ENCODE measurements at regions not wholly inside any gene's neighbourhood (a gene's known extent, or its start where the extent isn't known, plus 50 kb on each side); places are given as distances from the start of the nearest gene placed in this dataset.

DNA sequence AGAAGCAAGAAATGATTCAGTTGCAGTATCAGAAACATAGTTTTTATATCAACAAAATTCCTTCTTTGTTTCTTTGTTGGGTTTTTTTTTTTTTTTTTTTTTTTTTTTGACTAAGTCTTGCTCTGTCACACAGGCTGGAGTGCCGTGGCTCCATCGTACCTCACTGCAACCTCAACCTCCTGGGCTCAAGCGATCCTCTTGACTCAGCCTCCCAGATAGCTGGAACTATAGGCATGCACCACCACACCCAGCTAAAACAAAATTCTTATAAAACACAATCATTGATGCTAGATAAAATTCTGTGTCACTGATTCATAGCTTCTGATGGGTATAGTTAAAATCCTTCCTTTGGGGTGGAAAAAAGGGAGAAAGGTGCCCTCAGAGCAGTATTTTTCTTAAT, 110.3 kb upstream of the TNFAIP3 start:
- no peak for DNase-seq (ENCODE audit: low read depth in 2 of 2)

DNA sequence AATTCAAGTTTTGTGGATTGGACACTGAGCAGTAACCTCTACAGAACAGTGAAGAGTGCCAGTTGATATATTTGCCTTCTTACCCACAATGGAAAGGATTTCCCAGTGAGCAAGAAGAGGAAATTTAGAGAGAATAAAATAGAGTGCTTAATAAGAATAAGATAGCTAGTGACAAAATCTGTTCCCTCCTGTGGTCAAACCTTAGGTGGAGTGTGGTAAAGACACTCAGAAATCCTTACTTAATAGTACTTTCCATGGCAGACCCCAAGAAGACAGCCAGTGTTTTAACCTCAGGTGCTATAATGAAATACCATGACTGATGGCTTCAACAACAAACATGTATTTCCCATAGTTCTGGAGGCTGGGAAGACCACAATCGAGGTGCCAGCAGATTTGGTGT, 108.4 kb upstream of the TNFAIP3 start:
- no peak for DNase-seq (ENCODE audit: low read depth in 2 of 2)

DNA sequence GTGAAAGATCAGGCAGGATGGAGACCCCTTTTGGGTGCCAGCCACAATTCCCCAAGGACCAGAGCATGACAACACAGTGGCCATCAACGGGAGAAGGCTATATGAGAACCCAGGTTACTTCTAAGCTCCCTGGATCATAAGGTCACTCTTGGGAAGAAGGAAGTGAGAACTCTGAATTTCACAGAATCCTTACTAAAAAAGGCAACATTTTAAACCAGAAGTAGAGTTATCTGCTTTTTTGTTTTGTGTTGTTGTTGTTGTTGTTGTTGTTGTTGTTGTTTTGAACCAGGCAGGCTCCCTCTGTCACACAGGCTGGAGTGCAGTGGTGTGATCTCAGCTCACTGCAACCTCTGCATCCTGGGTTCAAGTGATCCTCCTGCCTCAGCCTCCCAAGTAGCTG, 107.4 kb upstream of the TNFAIP3 start:
- DNase-seq (ENCODE audit: low read depth in 2 of 2): no peak

DNA sequence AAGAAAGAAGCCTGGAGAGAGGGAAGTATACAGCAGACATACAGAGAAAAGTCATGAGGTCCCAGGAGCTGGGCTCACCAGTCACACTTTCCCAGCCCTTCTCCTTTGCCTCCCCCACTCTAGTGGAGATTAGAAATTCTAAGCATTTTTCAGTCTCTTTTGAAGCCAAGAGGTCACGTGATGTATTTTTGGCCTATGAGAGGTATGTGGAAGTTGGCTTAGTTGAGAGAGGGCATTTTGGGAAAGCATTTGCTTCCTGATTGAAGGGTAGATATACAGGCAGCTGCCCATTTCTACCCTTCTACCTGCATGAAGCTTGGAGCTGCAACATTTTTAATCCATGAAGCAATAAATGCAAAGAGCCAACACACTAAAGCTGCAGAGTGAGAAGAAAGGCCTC, 106.0 kb upstream of the TNFAIP3 start:
- no peak for DNase-seq (ENCODE audit: low read depth in 2 of 2)

DNA sequence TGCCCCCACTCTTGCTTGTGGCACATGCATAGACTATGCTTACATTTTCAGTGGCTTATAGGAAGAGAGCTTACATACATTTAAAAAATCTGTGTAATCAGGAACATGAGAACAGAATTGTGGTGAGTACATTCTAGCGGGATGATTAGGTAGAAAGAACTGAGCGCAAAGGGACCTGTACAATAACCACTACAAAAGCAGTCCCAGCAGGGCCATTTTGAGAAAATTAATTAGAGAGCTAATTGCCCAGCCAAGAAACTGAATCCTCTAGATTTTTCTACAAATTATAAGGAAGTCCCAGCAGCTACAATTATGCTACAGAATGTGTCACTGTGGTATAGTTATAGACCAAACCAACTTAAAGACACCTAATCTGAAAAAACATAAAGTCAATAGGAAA, 105.6 kb upstream of the TNFAIP3 start:
- no peak for DNase-seq (ENCODE audit: low read depth in 2 of 2)

DNA sequence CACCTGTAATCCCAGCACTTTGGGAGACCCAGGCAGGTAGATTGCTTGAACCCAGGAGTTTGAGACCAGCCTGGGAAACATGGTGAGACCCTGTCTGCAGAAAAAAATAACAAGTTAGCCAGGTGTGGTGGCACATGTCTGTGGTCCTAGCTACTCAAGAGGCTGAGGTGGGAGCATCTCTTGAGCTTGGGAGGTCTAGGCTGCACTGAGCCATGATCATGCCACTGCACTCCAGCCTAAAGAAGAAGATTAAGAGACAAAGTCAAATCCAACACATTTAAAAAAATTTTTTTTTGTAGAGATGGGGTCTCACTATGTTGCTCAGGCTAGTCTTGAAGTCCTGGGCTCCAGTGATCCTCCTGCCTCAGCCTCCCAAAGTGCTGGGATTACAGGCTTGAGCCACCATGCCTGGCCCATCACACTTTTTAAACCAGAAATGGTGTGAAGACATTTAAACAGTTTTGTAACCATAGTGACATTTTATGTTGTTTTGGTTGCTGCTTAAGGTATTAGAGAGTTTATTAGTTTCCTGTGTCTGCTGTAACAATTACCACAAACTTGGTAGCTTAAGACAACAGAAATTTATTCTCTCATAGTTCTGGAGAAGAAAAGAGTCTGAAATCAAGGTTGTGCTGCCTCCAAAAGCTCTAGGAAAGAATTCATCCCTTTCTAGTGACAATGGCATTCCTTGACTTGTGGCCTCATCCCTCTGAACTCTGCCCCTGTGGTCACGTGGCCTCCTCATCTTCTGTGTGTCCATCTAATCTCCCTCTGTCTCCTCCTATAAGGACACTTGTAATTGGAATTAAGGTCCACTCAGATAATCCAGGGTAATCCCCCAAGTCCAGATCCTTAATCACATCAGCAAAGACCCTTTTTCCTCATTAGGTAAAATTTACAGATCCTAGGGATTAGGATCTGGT, 104.6 kb upstream of the TNFAIP3 start:
- DNase-seq (ENCODE audit: low read depth in 2 of 2): no peak

DNA sequence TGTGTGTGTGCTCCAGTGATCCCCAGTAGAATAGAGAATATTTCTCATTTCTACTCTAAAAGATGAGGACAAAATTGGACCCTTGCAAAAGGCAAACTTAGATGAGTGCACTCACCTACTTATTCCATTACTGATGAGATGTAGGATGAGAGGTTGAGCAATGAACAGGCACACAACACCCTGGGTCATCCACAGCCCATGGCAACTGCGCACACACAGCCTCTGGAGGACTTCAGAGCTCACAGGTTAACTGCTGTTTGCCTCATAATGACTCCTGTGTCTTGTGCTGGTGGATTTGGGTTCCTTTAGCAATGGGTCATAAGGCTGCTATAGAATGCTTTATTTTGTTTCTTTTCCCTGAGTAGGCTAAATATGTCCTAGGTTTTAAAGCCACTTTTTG, 103.6 kb upstream of the TNFAIP3 start:
- no peak for DNase-seq (ENCODE audit: low read depth in 2 of 2)

DNA sequence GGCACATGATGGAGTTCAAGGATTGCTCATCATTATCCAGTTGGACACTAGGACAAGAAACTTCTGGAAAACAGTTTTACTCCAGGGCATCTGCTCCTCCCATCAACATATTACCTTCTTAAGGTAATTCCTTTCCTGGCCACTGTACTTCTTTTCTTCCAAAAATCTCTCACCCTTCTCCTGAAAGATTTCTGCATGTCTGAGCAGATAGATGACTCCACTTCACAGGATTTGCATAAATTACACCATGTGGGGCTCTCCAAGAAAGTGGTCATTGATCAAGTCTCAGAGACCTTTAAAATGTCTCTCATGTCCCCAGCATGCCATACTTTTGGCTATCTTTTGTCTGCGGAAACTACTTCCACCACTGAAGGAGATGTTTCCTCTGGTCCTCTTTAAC, 103.2 kb upstream of the TNFAIP3 start:
- DNase-seq (ENCODE audit: low read depth in 2 of 2): no peak

DNA sequence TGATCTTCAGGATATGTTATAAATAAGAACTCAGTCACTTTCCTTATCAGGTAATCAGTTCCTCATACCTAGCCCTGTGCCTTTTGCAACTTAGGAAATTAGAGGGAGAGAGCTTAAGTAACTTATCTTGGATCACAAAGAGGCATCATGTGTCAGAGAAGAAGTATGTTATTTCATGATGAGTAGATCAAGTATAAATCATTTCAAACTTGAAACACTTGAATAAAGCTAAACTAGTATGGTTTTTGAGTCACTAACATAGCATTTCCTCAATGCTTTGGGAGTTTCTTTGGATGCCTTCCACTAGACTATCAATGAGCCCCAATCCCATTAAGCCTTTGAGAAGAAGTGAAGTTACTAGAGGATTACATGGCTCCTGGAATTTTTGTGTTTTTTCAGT, 102.6 kb upstream of the TNFAIP3 start:
- peak in 1 of 2 donors; percentile 28 for DNase-seq (ENCODE audit: low read depth in 2 of 2)

DNA sequence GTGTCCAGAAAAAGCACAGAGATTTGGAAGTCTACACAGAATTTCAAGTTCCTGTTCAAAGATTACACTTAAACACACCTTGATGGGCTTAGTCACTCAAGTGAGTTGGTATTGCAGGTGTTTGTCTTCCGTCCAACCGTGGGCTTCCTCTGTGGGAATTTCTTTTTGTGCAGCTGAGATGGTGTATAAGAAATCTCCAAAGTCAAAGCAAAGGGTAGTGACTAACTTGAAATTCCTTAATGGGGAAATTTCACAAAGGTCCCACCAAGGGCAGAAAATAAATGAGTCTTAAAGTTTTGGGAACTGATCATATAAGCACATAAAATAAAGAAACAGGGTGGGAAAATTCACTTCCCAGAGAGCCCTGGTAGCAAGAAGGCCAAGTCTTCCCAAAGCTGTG, 102.0 kb upstream of the TNFAIP3 start:
- no peak for DNase-seq (ENCODE audit: low read depth in 2 of 2)

DNA sequence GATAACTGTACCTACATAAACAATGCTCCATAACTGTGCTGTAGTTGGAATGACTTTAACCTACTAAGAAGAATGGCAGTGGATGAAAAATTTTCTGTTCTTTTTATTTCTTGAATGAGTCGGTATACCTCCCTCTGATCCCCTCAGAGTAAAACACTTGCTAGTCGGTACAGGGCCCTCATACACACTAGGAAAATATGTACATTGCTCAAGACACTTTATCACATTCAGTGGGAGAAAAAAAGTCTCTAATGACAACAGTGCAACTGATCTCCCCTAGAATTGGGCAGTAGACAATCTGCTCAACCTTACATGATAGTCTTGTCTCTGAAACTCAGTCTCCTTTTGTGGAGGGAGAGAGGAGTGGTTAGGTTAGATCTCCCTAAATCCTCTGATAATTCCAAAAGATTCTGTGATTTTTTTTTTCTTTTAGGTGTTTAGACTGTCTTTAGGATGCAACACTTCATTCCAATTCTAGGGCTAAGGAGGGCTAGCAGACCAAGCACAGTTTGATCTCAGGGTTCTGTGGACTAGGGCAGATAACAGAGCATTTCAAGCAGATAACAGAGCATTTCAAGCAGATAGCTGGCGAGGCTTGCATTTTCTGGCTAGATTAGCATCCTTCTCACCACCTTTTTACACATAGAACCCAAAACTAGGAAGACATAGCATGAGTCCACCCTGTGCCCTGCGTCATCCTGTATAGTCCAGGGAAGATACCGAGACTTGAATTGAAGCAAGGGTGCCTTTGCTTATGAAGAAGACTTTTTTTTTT, 100.3 kb upstream of the TNFAIP3 start:
- no peak for DNase-seq (ENCODE audit: low read depth in 2 of 2)

DNA sequence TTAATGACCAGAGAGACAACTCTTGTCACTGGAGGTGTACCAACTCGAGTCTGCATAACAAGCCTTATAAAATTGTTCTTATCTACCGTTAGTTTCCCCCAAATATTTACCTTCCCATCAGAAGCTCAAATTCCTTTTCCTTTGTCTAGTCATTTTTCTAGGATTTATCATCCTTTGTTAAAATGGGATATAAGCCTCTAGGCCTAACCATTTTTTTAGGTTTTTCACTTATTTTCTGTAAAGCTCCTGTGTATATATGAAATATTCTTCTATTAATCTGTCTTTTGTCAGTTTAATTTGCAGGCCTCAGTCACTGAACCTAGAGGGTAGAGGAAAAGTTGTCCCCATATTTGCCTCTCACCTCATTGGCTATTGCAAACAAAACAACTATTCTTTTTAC, 99.6 kb upstream of the TNFAIP3 start:
- DNase-seq (ENCODE audit: low read depth in 2 of 2): no peak

DNA sequence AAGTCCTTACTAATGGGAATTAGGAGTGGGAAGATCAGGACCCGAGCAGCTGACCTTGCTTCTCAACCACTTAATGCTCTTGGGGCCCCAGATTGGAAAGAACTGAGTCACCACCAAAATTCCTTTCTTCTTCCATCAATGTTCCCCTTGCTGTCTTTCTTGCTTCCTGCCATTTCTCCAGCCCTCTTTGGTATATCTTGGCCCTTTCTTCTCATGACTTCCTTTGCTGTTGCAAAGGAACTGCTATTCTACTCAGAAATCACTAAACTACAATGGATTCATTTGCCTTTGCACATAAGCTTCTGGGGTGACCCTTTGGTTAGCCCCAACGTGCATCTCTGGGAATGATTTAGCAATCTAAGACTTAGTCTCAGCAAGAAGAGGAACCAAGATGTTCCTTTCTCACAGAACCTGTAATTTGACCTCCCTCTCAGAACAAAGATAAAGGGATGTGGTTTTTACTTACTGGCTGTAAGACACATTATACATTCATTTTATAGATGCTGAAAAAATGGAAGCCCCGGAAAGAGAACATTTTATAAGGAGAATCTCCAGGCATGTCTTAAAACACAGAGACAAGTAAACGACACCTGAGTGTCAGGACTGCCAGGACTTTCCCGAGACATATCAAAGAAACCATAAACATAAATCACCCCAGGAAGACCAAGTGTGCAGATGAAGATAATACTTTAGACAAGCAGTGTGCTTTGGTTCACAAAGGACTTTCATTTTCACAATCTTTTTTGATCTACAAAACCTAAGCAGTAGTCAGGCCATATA, 99.0 kb upstream of the TNFAIP3 start:
- peak in 1 of 2 donors; percentile 11 for DNase-seq (ENCODE audit: low read depth in 2 of 2)

DNA sequence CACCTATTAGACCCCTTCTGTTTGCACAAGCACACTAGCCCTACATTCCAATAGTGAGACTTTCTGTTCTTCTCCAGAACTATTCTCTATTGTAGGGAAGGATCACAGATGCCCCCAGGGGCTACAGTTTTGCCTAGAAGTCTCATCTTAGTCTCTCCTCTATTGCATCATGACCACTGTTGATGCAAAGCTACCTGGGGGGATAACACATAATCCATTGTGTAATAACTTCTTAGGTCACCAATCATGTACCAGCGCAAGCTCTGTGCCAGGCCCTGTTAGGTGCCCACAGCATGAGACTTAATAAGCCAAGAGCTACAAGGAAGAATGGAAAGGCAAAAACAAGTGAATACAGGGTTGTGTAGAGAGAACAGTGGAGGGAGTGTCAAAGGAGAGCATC, 98.1 kb upstream of the TNFAIP3 start:
- DNase-seq (ENCODE audit: low read depth in 2 of 2): no peak

DNA sequence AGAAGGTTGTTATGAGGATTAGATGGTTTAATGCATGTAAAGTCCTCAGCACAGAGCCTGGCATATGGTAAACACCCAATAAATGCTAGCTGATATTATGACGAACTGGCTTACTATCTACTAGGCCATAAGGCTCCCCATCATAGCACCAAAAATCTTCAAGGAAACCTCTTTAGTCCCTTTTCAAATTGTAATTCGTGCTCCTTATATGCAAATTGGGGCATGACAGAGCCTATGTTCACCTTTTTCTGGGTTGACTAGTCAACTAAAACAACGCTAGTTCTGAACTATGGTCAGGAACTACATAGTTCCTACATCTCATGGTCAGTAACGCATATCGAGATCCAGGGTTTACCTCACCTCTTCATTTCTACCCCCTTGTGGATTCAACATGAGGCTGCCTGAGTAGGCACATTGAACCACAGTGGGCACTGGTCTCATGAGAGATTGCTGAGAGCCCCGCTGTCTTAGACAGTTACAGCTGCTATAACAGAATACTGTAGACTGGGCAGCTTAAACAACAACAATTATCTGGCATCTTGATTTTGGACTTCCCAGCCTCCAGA, 97.2 kb upstream of the TNFAIP3 start:
- no peak for DNase-seq (ENCODE audit: low read depth in 2 of 2)

DNA sequence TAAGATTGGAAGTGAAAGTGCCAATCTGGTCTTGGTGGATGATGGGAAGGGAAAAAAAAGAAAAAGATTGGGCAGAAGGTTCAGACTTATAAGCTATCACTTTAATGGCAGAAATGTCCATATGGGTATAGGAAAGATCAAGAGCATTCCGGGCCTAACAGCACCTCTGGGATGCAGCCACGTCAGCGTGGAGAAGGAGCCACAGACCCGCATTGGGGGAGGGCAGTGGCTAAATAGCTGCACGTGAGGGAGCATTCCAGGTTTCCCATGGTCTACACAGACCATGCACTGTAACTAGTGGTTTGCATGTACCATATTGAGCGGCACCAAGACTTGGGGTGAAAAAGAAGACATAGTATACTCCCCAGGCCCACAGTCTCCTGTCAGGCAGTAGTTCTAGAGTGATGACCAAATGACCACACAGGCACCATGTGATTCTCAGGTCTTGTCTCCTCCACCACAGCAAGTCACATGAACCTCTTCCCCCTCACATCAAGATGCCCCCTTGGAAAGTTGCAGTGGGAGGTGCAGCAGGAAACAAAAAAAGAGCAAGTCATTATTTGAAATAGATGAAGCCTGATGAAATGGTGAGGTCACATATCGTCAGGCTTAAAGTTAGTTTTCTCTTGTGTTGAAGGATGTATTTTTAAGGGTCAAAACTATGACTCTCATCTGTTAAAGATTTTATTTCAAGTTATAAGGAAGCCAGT, 94.4 kb upstream of the TNFAIP3 start:
- DNase-seq (ENCODE audit: low read depth in 2 of 2): no peak

DNA sequence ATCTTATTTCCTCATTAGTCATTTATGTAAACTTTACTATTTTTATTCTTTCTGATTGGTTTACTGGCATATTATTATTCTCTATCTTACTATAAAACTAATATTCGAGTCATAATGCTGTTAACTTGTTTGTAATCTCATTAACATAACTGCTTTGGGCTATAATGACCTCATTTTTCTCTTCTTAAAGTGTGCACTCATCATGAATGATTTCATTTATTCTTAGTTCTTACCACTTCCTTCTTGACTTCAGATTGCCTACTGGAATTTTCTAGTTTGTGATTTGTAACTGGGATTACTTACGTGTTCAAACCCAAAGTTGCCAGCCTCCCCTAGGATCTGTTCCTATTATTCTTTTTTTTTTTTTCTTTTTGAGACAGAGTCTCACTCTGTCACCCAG, 91.8 kb upstream of the TNFAIP3 start:
- no peak for DNase-seq (ENCODE audit: low read depth in 2 of 2)

DNA sequence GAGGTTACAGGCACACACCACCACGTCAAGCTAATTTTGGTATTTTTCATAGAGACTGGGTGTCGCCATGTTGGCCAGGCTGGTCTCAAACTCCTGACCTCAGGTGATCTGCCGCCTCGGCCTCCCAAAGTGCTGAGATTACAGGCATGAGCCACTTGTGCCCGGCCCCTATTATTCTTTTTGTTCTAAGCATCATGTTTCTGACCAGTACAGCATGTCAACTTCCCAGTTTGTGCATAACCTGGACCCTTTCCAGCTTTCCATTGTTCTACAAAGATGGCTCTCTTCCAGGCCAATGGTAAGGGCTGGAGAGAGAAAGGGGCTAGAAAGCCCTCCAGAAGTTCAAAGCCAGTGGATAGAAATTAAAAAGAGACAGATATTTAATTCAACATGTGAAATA, 91.3 kb upstream of the TNFAIP3 start:
- DNase-seq (ENCODE audit: low read depth in 2 of 2): peak; percentile 91 to 97

DNA sequence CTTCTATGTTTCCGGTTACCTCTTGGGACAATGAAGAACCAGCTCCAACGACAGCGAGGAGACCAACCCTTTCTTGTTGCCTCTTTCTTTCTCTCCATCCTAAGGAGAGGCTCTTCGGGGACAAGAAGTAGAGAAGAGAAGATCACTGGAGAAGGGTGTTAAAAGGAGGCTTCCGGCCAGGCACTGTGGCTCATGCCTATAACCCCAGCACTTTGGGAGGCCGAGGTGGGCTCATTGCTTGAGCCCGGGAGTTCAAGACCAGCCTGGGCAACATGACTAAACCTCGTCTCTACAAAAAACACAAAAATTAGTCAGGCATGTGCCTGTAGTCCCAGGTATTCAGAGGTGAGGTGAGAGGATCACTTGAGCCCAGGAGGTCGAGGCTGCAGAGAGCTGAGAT, 90.8 kb upstream of the TNFAIP3 start:
- no peak for DNase-seq (ENCODE audit: low read depth in 2 of 2)

DNA sequence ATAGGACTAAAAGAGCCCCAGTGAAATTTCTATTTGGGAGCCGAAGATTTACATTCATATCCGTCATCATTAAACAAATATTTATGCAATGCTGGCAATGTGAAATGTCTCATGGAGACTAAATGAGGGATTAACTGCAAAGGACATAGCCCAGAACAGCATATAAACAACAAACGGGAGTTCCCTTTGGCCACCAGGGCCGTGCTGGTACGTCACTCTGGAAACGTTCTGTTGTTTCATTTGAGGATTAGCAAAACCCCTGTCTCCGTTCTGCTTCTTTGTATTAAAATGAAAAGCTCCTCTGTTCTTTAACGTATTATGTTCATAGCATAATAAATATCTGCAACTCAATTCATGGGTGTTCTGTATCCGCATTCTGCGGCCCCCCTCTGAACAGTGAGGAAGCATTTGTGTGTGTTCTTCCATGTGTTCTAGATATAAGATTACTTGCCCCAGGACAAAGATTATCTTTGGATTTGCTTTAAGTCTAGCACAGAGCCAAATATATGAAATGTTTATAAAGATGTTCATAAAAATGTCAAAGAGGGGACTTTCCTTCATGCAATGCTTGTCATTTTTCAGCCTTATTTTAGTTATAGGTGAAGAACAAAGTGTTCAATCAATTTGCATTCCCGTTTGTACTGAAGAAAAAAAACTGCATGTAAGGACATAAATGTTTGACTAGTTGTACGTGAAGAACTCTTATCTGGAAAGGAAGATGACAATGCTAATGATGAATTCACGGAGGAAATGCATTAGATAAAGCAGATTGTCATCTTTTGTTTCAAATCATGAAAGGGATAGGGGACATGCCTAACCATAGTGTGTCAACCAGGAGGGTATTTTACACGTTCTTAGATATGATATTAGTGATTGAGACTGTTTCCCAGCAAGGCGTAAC, 90.0 kb upstream of the TNFAIP3 start:
- DNase-seq (ENCODE audit: low read depth in 2 of 2): peak; percentile 44 to 83
